Epithelial cell of prostate (primary cell): ENCODE measurements at regions not wholly inside any gene's neighbourhood (a gene's known extent, or its start where the extent isn't known, plus 50 kb on each side); places are given as distances from the start of the nearest gene placed in this dataset.
"Not testable (repeated sequence)": the region's sequence is repeated elsewhere in the genome, so short reads cannot be mapped to it uniquely, and the experiment has no call there.

ENCODE experiments used
- DNase-seq: peaks from one replicate; pipeline ENCODE4 v3.0.0-alpha.2; 2011; ENCODE audit warnings: low read depth, low spot score
- H3K27ac ChIP-seq: fragments of 450-650 bp; 2 replicates; pipeline ENCODE4 v1.5.1; 2017; ENCODE audit warnings: mild to moderate bottlenecking

DNA sequence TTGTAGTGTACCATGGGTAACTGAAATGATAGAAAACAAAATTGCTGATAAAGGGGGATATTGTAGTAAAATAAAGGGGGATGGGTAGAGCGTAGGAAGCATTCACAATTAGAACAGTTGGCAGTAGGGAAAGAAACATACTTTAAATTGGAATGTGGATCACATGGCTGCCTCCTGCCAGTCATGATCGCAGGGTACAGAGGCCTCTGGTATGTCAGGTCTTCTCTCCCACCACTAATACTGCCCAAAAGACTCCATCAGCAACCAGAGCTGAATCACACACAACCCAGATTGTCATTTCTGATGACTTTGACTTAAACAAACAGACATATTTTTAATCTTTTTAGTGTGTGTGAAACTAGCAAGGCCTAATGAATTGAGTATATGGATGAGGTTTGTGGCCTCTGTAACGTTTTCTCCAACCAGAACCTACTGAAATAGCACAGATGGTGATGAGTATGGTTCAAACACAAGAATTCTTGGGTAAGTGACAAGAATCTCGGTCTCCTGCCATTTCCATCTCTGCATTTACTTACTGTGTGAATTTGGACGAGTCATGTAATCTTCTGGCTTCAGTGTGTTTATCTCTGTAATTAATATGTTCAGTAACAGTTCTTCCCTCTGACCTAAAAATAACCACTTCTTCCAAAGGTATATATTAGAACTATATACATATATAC lies 112.6 kb downstream of the USP22 start:
- H3K27ac ChIP-seq, result no peak overlapping the region
- no peak for DNase-seq

DNA sequence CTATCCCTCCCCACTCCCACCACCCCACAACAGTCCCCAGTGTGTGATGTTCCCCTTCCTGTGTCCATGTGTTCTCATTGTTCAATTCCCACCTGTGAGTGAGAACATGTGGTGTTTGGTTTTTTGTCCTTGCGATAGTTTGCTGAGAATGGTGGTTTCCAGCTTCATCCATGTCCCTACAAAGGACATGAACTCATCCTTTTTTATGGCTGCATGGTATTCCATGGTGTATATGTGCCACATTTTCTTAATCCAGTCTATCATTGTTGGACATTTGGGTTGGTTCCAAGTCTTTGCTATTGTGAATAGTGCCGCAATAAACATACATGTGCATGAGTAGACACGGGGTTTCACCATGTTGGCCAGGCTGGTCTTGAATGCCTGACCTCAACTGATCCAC lies 109.8 kb downstream of the USP22 start:
- DNase-seq, H3K27ac ChIP-seq: not testable (repeated sequence)

DNA sequence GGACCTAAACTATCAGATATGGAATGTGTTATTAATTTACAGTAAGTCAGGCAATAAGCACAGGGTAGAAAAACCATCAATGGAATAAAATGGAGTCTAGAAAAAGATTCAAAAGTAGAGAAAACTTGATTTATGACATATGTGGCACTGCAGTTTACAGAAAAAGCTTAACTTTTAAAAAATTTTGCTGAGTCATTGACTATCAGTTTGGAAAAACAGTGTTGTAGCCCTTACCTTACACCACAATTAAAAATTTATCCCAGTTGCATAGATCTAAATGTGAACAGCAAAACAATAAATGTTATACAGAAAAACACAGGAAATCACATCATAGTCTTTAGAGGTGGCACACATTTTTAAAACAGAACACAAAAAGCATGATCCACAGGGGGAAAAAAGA lies 108.5 kb downstream of the USP22 start:
- DNase-seq, result no peak
- peak overlapping the region; percentile 84 for H3K27ac ChIP-seq

DNA sequence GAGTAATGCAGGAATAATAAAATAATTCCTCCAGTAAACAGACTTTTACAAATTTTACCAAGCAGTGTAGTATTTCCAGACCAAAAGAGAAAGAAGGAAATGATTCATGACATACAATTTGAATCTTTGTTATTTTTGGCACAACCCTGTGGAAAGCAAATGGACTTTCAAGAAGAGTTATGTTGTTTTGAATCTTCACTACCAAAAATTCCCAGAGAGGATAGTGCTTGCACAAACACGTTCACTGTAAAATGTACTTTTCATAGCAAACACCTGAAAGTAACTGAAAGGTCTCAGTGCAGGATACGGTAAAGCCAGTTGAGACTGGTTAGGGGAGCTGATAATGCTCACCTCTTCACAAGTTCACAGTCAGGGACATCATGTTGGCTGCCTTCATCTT lies 107.1 kb downstream of the USP22 start:
- H3K27ac ChIP-seq, result peak overlapping the region; percentile 84
- peak; percentile 69 for DNase-seq

DNA sequence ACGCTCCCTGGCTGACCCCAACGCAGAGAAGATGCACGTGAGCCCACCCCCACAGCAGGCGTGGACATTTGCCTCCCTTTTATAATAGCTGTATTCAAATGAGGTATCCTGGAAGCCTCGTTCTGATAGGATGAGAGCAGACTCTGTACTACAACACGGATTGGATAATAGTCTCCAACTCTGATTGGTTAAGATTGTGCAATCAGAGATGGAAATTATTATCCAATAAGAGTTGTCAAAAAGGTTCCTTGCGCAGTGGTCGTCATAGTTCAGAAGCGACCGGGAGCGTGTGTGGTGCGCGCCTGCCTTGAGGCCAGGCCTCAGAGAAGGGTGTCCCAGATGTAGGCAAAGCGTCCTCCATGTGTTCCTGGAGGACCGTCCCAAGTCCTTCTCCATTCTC lies 104.6 kb downstream of the USP22 start:
- no peak for DNase-seq
- no peak overlapping the region for H3K27ac ChIP-seq

DNA sequence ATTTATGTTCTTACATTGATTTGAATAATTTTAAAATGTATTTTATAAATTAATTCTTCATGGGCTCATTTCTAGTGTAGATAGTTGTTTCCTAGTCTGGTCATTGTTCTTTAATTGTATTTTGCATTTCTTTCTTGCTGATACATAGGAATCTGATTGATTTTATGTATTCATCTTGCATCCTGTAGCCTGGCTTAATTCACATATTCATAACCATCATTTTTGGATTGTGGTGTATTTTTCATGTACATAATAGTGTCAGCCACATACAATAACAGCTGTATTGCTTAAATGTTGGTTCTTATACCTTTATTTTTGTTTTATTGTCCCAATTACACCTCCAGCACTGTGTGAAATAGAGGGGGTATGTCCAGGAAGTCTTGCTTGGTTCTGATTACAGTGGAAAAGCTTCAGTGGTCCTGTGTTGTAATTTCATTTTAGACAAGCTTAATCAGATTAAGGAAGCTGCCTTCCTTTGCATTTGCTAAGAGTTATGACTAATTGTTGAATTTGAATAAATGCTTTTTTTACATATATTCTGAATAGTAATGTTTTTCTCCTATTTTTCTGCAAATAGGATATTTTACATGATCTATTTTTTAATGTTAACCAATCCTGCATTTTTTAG lies 103.7 kb downstream of the USP22 start:
- DNase-seq, result no peak

DNA sequence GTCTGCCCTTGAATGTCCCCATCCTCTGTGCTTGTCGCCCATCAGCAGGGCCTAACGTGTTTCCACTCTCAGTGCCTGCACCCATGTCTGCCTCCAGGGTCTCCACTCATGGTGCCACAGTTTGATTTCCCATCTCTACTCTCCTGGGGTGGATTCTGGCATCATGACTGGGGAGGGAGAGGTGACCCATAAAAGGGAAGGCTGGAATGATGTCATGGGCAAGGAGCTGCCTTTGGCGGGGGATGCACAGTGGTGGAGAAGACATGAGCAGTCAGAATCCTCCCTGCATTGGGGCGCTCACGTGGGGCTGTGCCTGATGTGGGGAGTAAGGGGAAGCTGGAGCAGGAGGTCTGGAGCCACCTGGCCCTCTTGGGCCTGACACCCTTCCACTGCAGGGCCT lies 100.9 kb downstream of the USP22 start:
- no peak for DNase-seq
- H3K27ac ChIP-seq, result no peak overlapping the region

More for the DNA sequence above, 103.7 kb downstream of the USP22 start:
- no peak overlapping the region for H3K27ac ChIP-seq

DNA sequence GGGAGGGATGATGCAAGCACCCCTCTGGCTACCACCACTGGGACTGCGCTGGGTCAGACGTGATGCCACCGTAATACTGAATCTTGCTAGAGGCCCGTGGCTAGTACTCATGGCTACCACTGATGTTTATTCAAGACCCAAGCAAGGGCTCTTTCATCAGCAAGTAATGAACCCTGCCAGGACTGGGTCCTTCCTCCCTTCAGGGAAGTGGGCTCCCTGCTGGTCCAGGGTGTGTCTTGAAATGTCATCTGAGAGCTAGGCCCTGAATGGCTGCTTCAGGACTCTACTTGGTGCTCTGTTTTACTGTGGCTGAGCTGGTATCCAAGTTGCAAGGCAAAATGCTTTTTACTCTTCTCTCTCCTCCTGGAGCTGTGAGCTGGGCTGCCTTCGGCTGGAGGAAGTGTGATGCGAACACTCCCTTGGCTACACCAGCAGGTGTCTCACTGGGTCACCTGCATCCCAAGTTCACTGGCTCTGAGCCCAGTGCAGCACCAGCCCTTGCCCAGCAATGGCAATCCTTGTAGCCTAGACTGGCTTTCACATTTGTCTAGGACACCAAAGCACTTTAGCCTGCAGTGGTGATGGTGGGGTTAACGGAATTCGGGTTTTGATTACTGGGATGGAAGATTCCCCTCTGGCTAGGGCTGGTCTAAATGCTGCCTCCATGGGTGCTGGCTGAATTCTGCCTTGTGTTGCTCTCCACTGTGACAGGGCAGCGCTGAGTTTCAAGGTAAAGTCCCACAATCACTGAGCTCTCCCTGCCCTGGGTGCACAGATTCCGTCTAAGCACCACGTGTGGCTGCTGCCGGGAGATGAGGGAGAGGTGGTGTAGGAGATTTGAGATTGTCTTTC lies 98.6 kb downstream of the USP22 start:
- no peak overlapping the region for H3K27ac ChIP-seq
- peak; percentile 27 for DNase-seq

DNA sequence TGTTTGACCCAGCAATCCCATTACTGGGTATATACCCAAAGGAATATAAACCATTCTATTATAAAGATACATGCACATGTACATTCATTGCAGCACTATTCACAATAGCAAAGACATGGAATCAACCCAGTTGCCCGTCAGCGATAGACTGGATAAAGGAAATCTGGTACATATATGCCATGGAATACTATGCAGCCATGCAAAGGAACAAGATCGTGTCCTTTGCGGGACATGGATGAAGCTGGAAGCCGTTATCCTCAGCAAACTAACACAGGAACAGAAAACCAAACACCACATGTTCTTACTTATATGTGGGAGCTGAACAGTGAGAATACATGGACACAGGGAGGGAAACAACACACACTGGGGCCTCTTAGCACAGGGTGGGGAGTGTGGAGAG lies 95.1 kb downstream of the USP22 start:
- DNase-seq, H3K27ac ChIP-seq: not testable (repeated sequence)

DNA sequence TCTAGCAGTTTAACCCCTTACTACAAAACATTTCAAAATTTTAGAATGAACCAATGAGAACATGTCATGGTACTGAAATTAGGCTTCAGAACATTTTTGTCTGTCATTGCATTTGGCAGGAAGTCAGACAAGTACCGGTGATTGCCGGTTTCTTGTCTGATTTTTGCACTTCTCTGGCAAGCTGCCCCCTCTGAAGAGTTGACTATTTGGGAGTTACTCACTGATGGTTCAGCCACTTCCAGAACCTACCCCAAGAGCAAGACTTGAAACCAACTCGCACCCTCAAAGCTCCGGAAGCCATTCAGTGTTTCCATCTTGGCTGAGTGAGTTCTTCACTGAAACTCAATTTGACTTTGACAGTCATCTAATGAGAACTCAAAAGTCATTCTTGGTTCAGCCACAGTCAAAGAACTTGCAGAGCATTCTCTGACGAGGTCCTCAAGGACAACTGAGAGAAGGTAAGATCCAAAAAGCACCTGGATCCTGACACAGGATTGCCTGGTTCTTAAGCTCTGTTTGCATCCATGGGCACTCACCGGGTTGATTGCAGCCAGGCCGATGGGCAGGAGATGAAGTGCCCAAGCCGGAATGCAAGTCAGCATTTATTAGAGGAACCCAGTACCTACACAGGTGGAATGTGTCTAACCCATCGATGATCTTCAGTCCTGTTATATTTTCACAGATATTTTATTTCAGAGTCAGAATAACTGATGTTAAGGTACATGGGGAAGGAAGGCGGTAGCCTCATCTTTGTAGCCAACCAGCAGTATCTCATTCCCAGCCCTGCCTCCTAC lies 93.6 kb downstream of the USP22 start:
- no peak overlapping the region for H3K27ac ChIP-seq
- DNase-seq, result no peak
